Loucy (cell line): ENCODE measurements at regions not wholly inside any gene's neighbourhood (a gene's known extent, or its start where the extent isn't known, plus 50 kb on each side); places are given as distances from the start of the nearest gene placed in this dataset.

Experiments used
- EZH2phosphoT487 ChIP-seq: fragments of 200-600 bp; IDR thresholded peaks from 2 replicates; pipeline ENCODE4 v1.6.1; 2018; ENCODE audit warnings: antibody characterized with exemption, mild to moderate bottlenecking, moderate library complexity, borderline replicate concordance
- TF ChIP-seq, protein P1 (sequence below): fragments of 200-600 bp; sonication (generic); conservative IDR thresholded peaks from 2 replicates; pipeline ENCODE4 v1.5.1; 2014; ENCODE audit warnings: mild to moderate bottlenecking, antibody characterized with exemption, low read length

GRCh38 chr5:9841516-9842170 is 211.5 kb upstream of the TAS2R1 start:
- no peak for TF ChIP-seq EZH2phosphoT487
- TF ChIP-seq, protein P1, sequence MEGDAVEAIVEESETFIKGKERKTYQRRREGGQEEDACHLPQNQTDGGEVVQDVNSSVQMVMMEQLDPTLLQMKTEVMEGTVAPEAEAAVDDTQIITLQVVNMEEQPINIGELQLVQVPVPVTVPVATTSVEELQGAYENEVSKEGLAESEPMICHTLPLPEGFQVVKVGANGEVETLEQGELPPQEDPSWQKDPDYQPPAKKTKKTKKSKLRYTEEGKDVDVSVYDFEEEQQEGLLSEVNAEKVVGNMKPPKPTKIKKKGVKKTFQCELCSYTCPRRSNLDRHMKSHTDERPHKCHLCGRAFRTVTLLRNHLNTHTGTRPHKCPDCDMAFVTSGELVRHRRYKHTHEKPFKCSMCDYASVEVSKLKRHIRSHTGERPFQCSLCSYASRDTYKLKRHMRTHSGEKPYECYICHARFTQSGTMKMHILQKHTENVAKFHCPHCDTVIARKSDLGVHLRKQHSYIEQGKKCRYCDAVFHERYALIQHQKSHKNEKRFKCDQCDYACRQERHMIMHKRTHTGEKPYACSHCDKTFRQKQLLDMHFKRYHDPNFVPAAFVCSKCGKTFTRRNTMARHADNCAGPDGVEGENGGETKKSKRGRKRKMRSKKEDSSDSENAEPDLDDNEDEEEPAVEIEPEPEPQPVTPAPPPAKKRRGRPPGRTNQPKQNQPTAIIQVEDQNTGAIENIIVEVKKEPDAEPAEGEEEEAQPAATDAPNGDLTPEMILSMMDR, result no peak
